Brain microvascular endothelial cell (primary cell): ENCODE measurements at regions not wholly inside any gene's neighbourhood (a gene's known extent, or its start where the extent isn't known, plus 50 kb on each side); places are given as distances from the start of the nearest gene placed in this dataset.

Experiments used
- DNase-seq: peaks from one replicate; pipeline ENCODE4 v3.0.0-alpha.2; 2020
- H3K27ac ChIP-seq: fragments of 250-450 bp; sonication (Bioruptor Pico); 2 replicates; pipeline ENCODE4 v1.5.1; 2020; ENCODE audit warnings: mild to moderate bottlenecking, moderate library complexity
- H3K27me3 ChIP-seq: fragments of 250-450 bp; sonication (Bioruptor Pico); replicated peaks from 2 replicates; pipeline ENCODE4 v1.5.1; 2020; ENCODE audit warnings: mild to moderate bottlenecking
- H3K36me3 ChIP-seq: fragments of 250-450 bp; sonication (Bioruptor Pico); replicated peaks from 2 replicates; pipeline ENCODE4 v1.5.1; 2020; ENCODE audit warnings: mild to moderate bottlenecking
- H3K4me3 ChIP-seq: 2 replicates; pipeline ENCODE4 v1.5.1; 2011; ENCODE audit warnings: low read depth, mild to moderate bottlenecking, control low read depth, low read length, moderate library complexity
- in situ Hi-C: cut with HindIII; loops from 2 replicates; pipeline ENCODE4 v1.10.0; 2017; ENCODE audit warnings: low sequenced_read_pairs, low pct_ligation_motif_present
- TF ChIP-seq, protein P1 (sequence below): IDR thresholded peaks from 2 replicates; pipeline ENCODE4 v1.5.1; 2011; ENCODE audit warnings: low read depth, mild to moderate bottlenecking, moderate library complexity, low read length, control low read depth, inconsistent platforms; ENCODE audit errors: missing control alignments

DNA sequence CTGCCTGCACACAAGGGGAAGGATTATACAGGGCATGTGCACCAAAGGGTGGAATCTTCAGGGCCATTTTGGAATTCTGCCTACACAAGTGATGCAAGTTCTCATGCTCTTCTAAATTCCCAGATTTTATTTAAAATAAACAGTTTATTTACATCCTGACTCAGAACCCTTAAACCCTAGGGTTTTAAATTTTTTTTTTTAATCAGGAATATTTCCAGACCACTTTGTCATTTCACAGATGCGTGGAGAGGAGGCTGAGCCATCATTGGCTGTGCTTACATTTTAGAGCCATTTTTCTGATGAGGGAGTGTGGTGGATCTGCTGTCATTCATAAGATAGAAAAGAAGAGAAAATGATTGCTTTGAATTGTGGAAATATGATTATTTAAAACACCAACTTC, 65.2 kb upstream of the MNS1 start:
- no peak for DNase-seq
- Histone ChIP-seq H3K4me3 (no peak overlapping the region), H3K36me3 (no peaks in the 10 kb centered on the region), H3K27ac (no peak overlapping the region), H3K27me3 (no peaks in the 10 kb centered on the region)
- TF ChIP-seq, protein P1, sequence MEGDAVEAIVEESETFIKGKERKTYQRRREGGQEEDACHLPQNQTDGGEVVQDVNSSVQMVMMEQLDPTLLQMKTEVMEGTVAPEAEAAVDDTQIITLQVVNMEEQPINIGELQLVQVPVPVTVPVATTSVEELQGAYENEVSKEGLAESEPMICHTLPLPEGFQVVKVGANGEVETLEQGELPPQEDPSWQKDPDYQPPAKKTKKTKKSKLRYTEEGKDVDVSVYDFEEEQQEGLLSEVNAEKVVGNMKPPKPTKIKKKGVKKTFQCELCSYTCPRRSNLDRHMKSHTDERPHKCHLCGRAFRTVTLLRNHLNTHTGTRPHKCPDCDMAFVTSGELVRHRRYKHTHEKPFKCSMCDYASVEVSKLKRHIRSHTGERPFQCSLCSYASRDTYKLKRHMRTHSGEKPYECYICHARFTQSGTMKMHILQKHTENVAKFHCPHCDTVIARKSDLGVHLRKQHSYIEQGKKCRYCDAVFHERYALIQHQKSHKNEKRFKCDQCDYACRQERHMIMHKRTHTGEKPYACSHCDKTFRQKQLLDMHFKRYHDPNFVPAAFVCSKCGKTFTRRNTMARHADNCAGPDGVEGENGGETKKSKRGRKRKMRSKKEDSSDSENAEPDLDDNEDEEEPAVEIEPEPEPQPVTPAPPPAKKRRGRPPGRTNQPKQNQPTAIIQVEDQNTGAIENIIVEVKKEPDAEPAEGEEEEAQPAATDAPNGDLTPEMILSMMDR: no peak
- in situ Hi-C loops: no loop called here

DNA sequence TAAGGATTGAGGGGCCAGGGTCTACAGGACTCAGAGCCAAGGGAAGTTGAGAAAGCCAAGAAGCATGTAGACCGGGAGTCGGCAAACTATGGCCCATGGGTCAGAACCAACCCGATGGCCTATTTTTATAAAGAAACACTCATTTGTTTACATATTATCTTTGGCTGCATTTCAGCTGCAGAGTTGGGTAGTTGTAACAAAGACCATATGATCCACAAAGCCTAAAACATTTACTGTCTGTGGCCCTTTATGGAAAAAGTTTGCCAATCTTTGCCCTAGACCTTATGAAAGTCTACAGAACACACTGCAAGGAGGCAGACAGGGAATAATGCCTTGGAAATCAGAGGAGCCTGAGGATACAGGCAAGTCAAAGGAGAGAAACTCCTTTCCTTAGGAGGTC, 63.2 kb upstream of the MNS1 start:
- in situ Hi-C loops: no loop called here
- no peaks in the 10 kb centered on the region for H3K36me3 ChIP-seq
- TF ChIP-seq, protein P1: no peak
- no peak overlapping the region for H3K27ac ChIP-seq
- no peak for DNase-seq
- no peak overlapping the region for H3K4me3 ChIP-seq
- no peaks in the 10 kb centered on the region for H3K27me3 ChIP-seq

DNA sequence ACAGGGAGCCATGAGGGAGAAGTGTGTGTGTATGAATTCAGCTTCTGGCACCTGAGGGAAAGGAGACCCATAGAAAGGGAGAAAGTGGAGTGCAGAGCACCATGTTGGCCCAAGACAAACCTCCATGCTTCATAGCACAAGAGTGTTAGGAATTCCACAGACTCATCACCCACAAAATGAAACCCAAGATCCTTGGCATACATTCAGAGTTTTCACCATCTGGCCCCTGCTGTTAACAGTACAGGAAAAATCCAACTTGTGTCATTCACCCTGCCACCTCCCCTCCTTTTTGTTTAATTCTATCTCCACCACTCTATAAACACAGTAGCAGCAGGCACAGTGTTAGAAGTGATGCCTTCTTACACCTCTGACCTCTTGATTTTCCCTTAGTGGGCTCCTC, 60.0 kb upstream of the MNS1 start:
- no peak overlapping the region for H3K4me3 ChIP-seq
- TF ChIP-seq, protein P1: no peak
- peak; percentile 58 for DNase-seq
- in situ Hi-C loops: no loop called here
- H3K36me3 ChIP-seq: no peaks in the 10 kb centered on the region
- no peaks in the 10 kb centered on the region for H3K27me3 ChIP-seq
- H3K27ac ChIP-seq: no peak overlapping the region

DNA sequence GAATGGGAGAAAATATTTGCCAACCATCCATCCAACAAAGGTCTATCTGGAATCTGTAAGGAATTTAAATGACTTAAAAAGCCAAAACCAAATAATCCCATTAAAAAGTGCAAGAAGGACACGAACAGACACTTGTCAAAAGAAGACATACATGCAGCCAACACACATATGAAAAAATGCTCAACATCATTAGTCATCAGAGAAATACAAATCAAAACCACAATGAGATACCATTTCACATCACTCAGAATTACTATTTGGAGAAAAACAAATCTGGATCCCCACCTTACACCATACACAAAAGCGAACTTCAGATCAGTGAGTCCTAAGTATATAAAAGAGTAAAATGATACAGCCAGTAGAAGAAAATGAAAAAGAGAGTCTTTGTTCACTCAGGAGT, 58.6 kb upstream of the MNS1 start:
- Histone ChIP-seq H3K27me3 (no peaks in the 10 kb centered on the region), H3K27ac (no peak overlapping the region), H3K4me3 (no peak overlapping the region), H3K36me3 (no peaks in the 10 kb centered on the region)
- in situ Hi-C loops: no loop called here
- peak; percentile 2 for DNase-seq
- TF ChIP-seq, protein P1: no peak

DNA sequence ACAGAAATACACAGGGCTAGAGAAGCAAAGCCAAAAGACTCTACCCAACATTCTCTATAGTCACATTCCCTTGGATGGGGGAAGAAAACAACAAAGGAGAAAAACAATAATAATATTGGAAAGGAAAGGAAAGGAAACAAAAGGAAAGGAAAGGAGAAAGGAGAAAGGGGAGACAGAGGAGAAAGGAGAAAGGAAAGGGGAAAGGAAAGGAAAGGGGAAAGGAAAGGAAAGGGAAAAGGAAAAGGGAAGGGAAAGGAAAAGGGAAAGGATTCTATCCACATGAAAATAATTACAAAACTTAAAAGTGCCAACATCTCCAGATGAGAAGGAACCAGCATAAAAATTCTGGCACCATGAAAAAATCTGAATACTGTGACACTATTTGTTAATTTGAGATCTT, 54.1 kb upstream of the MNS1 start:
- TF ChIP-seq, protein P1: no peak
- DNase-seq: no peak
- H3K27ac ChIP-seq: no peak overlapping the region
- no peaks in the 10 kb centered on the region for H3K36me3 ChIP-seq
- H3K27me3 ChIP-seq: no peaks in the 10 kb centered on the region
- in situ Hi-C loops: no loop called here
- H3K4me3 ChIP-seq: no peak overlapping the region
